Liver (tissue), 7 donors: ENCODE measurements at regions not wholly inside any gene's neighbourhood (a gene's known extent, or its start where the extent isn't known, plus 50 kb on each side); places are given as distances from the start of the nearest gene placed in this dataset.

ENCODE experiments used
- DNase-seq: peaks from one replicate; pipeline ENCODE4 v3.0.0-alpha.2; 2017; ENCODE audit warnings: low spot score
- H3K27ac ChIP-seq, 2 donors: one replicate each; pipeline ENCODE4 v1.7.0; 2013; ENCODE audit warnings: inconsistent platforms in 2 of 2, low read length in 2 of 2, control low read depth in 1 of 2, low read depth in 1 of 2, mild to moderate bottlenecking in 1 of 2
- H3K27me3 ChIP-seq, 4 donors: one replicate each; pipeline versions ENCODE4 v1.6.1 to v1.7.0; 2013; ENCODE audit warnings: low read length in 3 of 4, inconsistent platforms in 1 of 4, mild to moderate bottlenecking in 1 of 4, moderate library complexity in 1 of 4; ENCODE audit not compliant: control insufficient read depth in 4 of 4, insufficient read depth in 4 of 4
- H3K36me3 ChIP-seq, 4 donors: one replicate each; pipeline versions ENCODE4 v1.6.1 to v1.7.0; 2013; ENCODE audit warnings: low read length in 3 of 4, mild to moderate bottlenecking in 3 of 4, low read depth in 1 of 4, moderate library complexity in 1 of 4; ENCODE audit not compliant: control insufficient read depth in 4 of 4, insufficient read depth in 3 of 4
- H3K4me1 ChIP-seq, 4 donors: one replicate each; pipeline versions ENCODE4 v1.6.1 to v1.7.0; 2013; ENCODE audit warnings: low read length in 3 of 4, mild to moderate bottlenecking in 3 of 4, moderate library complexity in 1 of 4; ENCODE audit not compliant: control insufficient read depth in 4 of 4, insufficient read depth in 4 of 4
- H3K4me3 ChIP-seq, 3 donors: one replicate each; pipeline versions ENCODE4 v1.6.1 to v1.7.0; 2013; ENCODE audit warnings: low read length in 3 of 3, control low read depth in 1 of 3, low read depth in 1 of 3, mild to moderate bottlenecking in 1 of 3
- H3K9ac ChIP-seq, 2 donors: one replicate each; pipeline ENCODE4 v1.7.0; 2013; ENCODE audit warnings: low read length in 2 of 2, mild to moderate bottlenecking in 2 of 2, moderate library complexity in 2 of 2, control low read depth in 1 of 2, low read depth in 1 of 2
- H3K9me3 ChIP-seq, 4 donors: one replicate each; pipeline versions ENCODE4 v1.6.1 to v1.7.0; 2013; ENCODE audit warnings: low read length in 3 of 4; ENCODE audit not compliant: control insufficient read depth in 4 of 4
- EGR1 ChIP-seq, 2 donors: IDR thresholded peaks; 2 replicates each; pipeline ENCODE4 v1.6.1; 2016 to 2018; ENCODE audit warnings: antibody characterized with exemption in 2 of 2, low read depth in 2 of 2
- FOXA1 ChIP-seq: IDR thresholded peaks from 2 replicates; pipeline ENCODE4 v1.6.1; 2016; ENCODE audit warnings: antibody characterized with exemption
- GABPA ChIP-seq, 2 donors: IDR thresholded peaks in 1 of 2; conservative IDR thresholded peaks in 1 of 2; 2 replicates each; pipeline ENCODE4 v1.6.1; 2016; ENCODE audit warnings: antibody characterized with exemption in 2 of 2, mild to moderate bottlenecking in 1 of 2, moderate library complexity in 1 of 2
- HNF4A ChIP-seq, 2 donors: conservative IDR thresholded peaks; 2 replicates each; pipeline ENCODE4 v1.6.1; 2016; ENCODE audit warnings: antibody characterized with exemption in 2 of 2, mild to moderate bottlenecking in 2 of 2
- HNF4G ChIP-seq: IDR thresholded peaks from 2 replicates; pipeline ENCODE4 v1.6.1; 2016; ENCODE audit warnings: antibody characterized with exemption
- JUND ChIP-seq, 2 donors: IDR thresholded peaks; 2 replicates each; pipeline ENCODE4 v1.6.1; 2016; ENCODE audit warnings: antibody characterized with exemption in 2 of 2
- NR2F2 ChIP-seq: IDR thresholded peaks from 2 replicates; pipeline ENCODE4 v1.6.1; 2016; ENCODE audit warnings: antibody characterized with exemption
- RAD21 ChIP-seq, 2 donors: IDR thresholded peaks; 2 replicates each; pipeline ENCODE4 v1.6.1; 2016; ENCODE audit warnings: antibody characterized with exemption in 2 of 2, mild to moderate bottlenecking in 2 of 2
- RXRA ChIP-seq, 2 donors: IDR thresholded peaks; 2 replicates each; pipeline ENCODE4 v1.6.1; 2017 to 2018; ENCODE audit warnings: antibody characterized with exemption in 2 of 2, mild to moderate bottlenecking in 1 of 2
- SP1 ChIP-seq: IDR thresholded peaks from 2 replicates; pipeline ENCODE4 v1.6.1; 2018; ENCODE audit warnings: antibody characterized with exemption, mild to moderate bottlenecking
- YY1 ChIP-seq: IDR thresholded peaks from 2 replicates; pipeline ENCODE4 v1.6.1; 2016; ENCODE audit warnings: antibody characterized with exemption, mild to moderate bottlenecking
- WGBS: extraction: QIAGEN DNeasy Blood & Tissue Kit; methylation state at CpG from one replicate; pipeline ENCODE4 v1.1.7; 2013; 5-methylcytosine and 5-hydroxymethylcytosine counted together
- TF ChIP-seq, protein P1 (sequence below): IDR thresholded peaks from 2 replicates; pipeline ENCODE4 v1.6.1; 2016; ENCODE audit warnings: antibody characterized with exemption
- TF ChIP-seq, protein P2 (sequence below): IDR thresholded peaks from 2 replicates; pipeline ENCODE4 v1.6.1; 2016; ENCODE audit warnings: antibody characterized with exemption
- TF ChIP-seq, protein P3 (sequence below): IDR thresholded peaks from 2 replicates; pipeline ENCODE4 v1.6.1; 2016; ENCODE audit warnings: antibody characterized with exemption, mild to moderate bottlenecking
- TF ChIP-seq, protein P4 (sequence below): IDR thresholded peaks from 2 replicates; pipeline ENCODE4 v1.6.1; 2016; ENCODE audit warnings: antibody characterized with exemption
- donor health status: healthy.
- donor health status: healthy.
- donor health status: healthy.
- donor health status: healthy.

DNA sequence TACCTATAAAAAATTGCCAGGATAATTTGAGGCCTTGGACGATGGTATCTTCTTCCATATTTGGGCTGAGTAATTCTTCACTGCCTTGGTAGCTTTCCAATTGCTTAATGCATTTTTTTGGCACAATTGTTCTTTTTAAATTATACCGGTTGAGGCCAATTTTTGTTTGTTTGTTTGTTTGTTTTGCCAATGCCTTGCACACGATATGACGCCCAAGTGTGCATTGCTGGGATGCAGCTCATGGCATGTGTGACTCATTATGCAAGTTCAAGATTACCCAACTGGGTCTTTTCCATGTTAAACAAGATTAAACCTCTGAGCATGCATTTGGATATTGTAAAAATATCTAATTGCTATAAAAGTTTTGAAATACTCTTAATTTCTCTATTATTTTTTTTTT lies 71.1 kb upstream of the KCNIP4 start:
- H3K4me1 ChIP-seq = no peaks in the 10 kb centered on the region
- H3K9me3 ChIP-seq = peaks cover 0 to 5% (median 0%) of the 10 kb centered on the region in 4 donors
- no peak for TF ChIP-seq HNF4G
- TF ChIP-seq NR2F2 = no peak
- TF ChIP-seq, protein P1, sequence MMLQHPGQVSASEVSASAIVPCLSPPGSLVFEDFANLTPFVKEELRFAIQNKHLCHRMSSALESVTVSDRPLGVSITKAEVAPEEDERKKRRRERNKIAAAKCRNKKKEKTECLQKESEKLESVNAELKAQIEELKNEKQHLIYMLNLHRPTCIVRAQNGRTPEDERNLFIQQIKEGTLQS = no peak
- TF ChIP-seq RXRA (IDR thresholded peaks at IDR 0.05) = no peak
- TF ChIP-seq HNF4A (conservative IDR thresholded peaks at IDR 0.05) = no peak
- no peak for TF ChIP-seq GABPA (IDR thresholded peaks at IDR 0.05 in 1 of 2, conservative IDR thresholded peaks at IDR 0.05 in 1 of 2)
- TF ChIP-seq, protein P2, sequence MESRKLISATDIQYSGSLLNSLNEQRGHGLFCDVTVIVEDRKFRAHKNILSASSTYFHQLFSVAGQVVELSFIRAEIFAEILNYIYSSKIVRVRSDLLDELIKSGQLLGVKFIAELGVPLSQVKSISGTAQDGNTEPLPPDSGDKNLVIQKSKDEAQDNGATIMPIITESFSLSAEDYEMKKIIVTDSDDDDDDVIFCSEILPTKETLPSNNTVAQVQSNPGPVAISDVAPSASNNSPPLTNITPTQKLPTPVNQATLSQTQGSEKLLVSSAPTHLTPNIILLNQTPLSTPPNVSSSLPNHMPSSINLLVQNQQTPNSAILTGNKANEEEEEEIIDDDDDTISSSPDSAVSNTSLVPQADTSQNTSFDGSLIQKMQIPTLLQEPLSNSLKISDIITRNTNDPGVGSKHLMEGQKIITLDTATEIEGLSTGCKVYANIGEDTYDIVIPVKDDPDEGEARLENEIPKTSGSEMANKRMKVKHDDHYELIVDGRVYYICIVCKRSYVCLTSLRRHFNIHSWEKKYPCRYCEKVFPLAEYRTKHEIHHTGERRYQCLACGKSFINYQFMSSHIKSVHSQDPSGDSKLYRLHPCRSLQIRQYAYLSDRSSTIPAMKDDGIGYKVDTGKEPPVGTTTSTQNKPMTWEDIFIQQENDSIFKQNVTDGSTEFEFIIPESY = no peak
- TF ChIP-seq, protein P3, sequence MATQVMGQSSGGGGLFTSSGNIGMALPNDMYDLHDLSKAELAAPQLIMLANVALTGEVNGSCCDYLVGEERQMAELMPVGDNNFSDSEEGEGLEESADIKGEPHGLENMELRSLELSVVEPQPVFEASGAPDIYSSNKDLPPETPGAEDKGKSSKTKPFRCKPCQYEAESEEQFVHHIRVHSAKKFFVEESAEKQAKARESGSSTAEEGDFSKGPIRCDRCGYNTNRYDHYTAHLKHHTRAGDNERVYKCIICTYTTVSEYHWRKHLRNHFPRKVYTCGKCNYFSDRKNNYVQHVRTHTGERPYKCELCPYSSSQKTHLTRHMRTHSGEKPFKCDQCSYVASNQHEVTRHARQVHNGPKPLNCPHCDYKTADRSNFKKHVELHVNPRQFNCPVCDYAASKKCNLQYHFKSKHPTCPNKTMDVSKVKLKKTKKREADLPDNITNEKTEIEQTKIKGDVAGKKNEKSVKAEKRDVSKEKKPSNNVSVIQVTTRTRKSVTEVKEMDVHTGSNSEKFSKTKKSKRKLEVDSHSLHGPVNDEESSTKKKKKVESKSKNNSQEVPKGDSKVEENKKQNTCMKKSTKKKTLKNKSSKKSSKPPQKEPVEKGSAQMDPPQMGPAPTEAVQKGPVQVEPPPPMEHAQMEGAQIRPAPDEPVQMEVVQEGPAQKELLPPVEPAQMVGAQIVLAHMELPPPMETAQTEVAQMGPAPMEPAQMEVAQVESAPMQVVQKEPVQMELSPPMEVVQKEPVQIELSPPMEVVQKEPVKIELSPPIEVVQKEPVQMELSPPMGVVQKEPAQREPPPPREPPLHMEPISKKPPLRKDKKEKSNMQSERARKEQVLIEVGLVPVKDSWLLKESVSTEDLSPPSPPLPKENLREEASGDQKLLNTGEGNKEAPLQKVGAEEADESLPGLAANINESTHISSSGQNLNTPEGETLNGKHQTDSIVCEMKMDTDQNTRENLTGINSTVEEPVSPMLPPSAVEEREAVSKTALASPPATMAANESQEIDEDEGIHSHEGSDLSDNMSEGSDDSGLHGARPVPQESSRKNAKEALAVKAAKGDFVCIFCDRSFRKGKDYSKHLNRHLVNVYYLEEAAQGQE = no peak
- no peak for TF ChIP-seq JUND (IDR thresholded peaks at IDR 0.05)
- TF ChIP-seq, protein P4, sequence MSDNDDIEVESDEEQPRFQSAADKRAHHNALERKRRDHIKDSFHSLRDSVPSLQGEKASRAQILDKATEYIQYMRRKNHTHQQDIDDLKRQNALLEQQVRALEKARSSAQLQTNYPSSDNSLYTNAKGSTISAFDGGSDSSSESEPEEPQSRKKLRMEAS = no peak
- H3K27me3 ChIP-seq = peaks cover 0 to 4% (median 0%) of the 10 kb centered on the region in 4 donors
- H3K27ac ChIP-seq = no peak overlapping the region
- H3K4me3 ChIP-seq = no peak overlapping the region
- H3K36me3 ChIP-seq = no peaks in the 10 kb centered on the region
- 69% methylated on average over 4 of the region's 4 CpGs for WGBS
- DNase-seq = no peak
- no peak overlapping the region for H3K9ac ChIP-seq

DNA sequence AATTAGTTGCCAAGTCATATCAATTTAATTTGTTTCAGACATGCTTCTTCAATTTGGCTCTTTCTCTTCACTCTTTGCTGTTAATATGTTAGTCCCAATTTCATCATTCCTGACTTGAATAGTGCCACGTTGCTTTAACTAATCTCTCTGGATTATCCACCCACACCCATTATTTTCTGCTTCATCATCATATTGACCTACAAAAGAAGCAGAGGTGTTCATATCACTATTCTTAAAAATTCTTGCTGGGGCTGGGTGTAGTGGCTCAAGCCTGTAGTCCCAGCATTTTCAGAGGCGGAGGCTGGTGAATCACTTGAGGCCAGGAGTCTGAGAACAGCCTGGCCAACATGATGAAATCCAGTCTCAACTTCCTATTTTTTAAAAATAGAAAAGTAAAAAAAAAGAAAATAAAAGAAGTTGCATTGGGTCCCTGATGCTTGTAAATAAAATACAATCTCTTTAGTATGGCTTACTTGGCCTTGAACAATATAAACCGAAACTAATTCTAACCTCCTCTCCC lies 65.7 kb upstream of the KCNIP4 start:
- DNase-seq = no peak
- TF ChIP-seq SP1 (no peak), HNF4A (conservative IDR thresholded peaks at IDR 0.05) (no peak), FOXA1 (no peak), JUND (IDR thresholded peaks at IDR 0.05) (no peak), EGR1 (IDR thresholded peaks at IDR 0.05; ENCODE audit: low read depth in 2 of 2) (no peak), YY1 (no peak), RAD21 (IDR thresholded peaks at IDR 0.05) (no peak)
- TF ChIP-seq, protein P1 = no peak
- TF ChIP-seq, protein P4 = no peak
- H3K4me1 ChIP-seq = no peaks in the 10 kb centered on the region

More for the DNA sequence above, 65.7 kb upstream of the KCNIP4 start:
- no peaks in the 10 kb centered on the region for H3K36me3 ChIP-seq
- H3K27me3 ChIP-seq = no peaks in the 10 kb centered on the region
- 44% methylated on average over 3 of the region's 3 CpGs for WGBS
- H3K9ac ChIP-seq = no peak overlapping the region
- H3K9me3 ChIP-seq = no peaks in the 10 kb centered on the region
- H3K4me3 ChIP-seq = no peak overlapping the region
- H3K27ac ChIP-seq = no peak overlapping the region
